Right lobe of liver (tissue), 4 donors: ENCODE measurements at regions not wholly inside any gene's neighbourhood (a gene's known extent, or its start where the extent isn't known, plus 50 kb on each side); places are given as distances from the start of the nearest gene placed in this dataset.

Source experiments
- CTCF ChIP-seq, 4 donors: fragments of 200-600 bp in 3 of 4; fragments of 450-650 bp in 1 of 4; IDR thresholded peaks; one replicate each; pipeline versions ENCODE4 v1.5.1 to v1.8.0; 2016 to 2022; ENCODE audit warnings: antibody characterized with exemption in 4 of 4, mild to moderate bottlenecking in 2 of 4
- POLR2A ChIP-seq: fragments of 450-650 bp; IDR thresholded peaks from one replicate; pipeline ENCODE4 v1.6.1; 2017; ENCODE audit warnings: antibody characterized with exemption, mild to moderate bottlenecking
- donor health status: DM: no; HTN: no; CAD: no.
- donor health status: DM: no; HTN: no; CAD: no.
- donor health status: DM: no; HTN: yes; CAD: no.

GRCh38 chr1:203564024-203564423 lies 62.6 kb upstream of the ATP2B4 start:
- TF ChIP-seq CTCF (IDR thresholded peaks at IDR 0.05) (no peak), POLR2A (no peak)
